ENCODE measurements at regions not wholly inside any gene's neighbourhood (a gene's known extent, or its start where the extent isn't known, plus 50 kb on each side); places are given as distances from the start of the nearest gene placed in this dataset.

GRCh38 chr19:30281906-30282305, 90.3 kb upstream of the ZNF536 start:
- TF ChIP-seq POLR2AphosphoS5 (IDR thresholded peaks at IDR 0.05; ENCODE audit: low read depth, low read length) (no peak), RAD21 (IDR thresholded peaks at IDR 0.05; ENCODE audit: low read depth) (no peak), POLR2A (IDR thresholded peaks at IDR 0.05; ENCODE audit: borderline replicate concordance, extremely low read depth, insufficient read depth, insufficient read length) (no peak), JUND (IDR thresholded peaks at IDR 0.05) (no peak), ZNF274 (IDR thresholded peaks at IDR 0.05; ENCODE audit: low read depth, low read length) (no peak), MAX (IDR thresholded peaks at IDR 0.05) (no peak), TCF7L2 (IDR thresholded peaks at IDR 0.05; ENCODE audit: borderline replicate concordance, extremely low read depth, insufficient read depth, insufficient read length) (no peak)
- TF ChIP-seq, protein P1, sequence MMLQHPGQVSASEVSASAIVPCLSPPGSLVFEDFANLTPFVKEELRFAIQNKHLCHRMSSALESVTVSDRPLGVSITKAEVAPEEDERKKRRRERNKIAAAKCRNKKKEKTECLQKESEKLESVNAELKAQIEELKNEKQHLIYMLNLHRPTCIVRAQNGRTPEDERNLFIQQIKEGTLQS (IDR thresholded peaks at IDR 0.05), result no peak
- RAD21 ChIA-PET (ENCODE audit: low non-redundant PET in 1 of 2, low total read pairs in 2 of 2, uncharacterized antibody in 2 of 2, unreplicated experiment in 2 of 2), result no interaction called here
- Histone ChIP-seq H3K79me2 (ENCODE audit: insufficient read depth, low read length) (no peaks in the 10 kb centered on the region), H3K27me3 (ENCODE audit: insufficient read depth, low read length) (peaks cover 52% of the 10 kb centered on the region), H3K27ac (ENCODE audit: low read depth, low read length) (no peak overlapping the region), H3K4me2 (ENCODE audit: low read length) (no peak overlapping the region), H3K4me3 (replicated peaks in 1 of 2; ENCODE audit: low read depth in 1 of 2, low read length in 2 of 2) (no peak overlapping the region), H3K4me1 (ENCODE audit: control insufficient read depth in 1 of 2, insufficient read depth in 2 of 2, low read length in 2 of 2) (no peaks in the 10 kb centered on the region), H4K20me1 (ENCODE audit: insufficient read depth) (no peaks in the 10 kb centered on the region), H3K36me3 (ENCODE audit: control insufficient read depth in 1 of 2, insufficient read depth in 2 of 2, low read length in 2 of 2) (no peaks in the 10 kb centered on the region), H3K9me3 (ENCODE audit: control insufficient read depth in 1 of 2, insufficient read depth in 1 of 2, low read depth in 1 of 2, low read length in 2 of 2) (no peaks in the 10 kb centered on the region), H3K9me2 (ENCODE audit: insufficient read depth) (no peaks in the 10 kb centered on the region), H3K9ac (ENCODE audit: low read length) (no peak overlapping the region), H2AFZ (ENCODE audit: low read depth, low read length, poor library complexity, severe bottlenecking) (no peak overlapping the region)
- ATAC-seq, result no peak
- CTCF ChIA-PET, result no interaction called here
- POLR2A ChIA-PET, result no interaction called here
- intact Hi-C loops (cut with micrococcal nuclease), result no loop called here
- BruUV-seq (replicated peaks), result no TSS peak
- no peak for DNase-seq (ENCODE audit: low read depth, low spot score)

- BruUV-seq (replicated peaks), result no TSS peak
- Histone ChIP-seq H3K36me3 (ENCODE audit: control insufficient read depth in 1 of 2, insufficient read depth in 2 of 2, low read length in 2 of 2) (no peaks in the 10 kb centered on the region), H3K4me1 (ENCODE audit: control insufficient read depth in 1 of 2, insufficient read depth in 2 of 2, low read length in 2 of 2) (no peaks in the 10 kb centered on the region), H3K4me3 (replicated peaks in 1 of 2; ENCODE audit: low read depth in 1 of 2, low read length in 2 of 2) (no peak overlapping the region), H3K27ac (ENCODE audit: low read depth, low read length) (no peak overlapping the region), H3K9me3 (ENCODE audit: control insufficient read depth in 1 of 2, insufficient read depth in 1 of 2, low read depth in 1 of 2, low read length in 2 of 2) (no peaks in the 10 kb centered on the region), H3K9me2 (ENCODE audit: insufficient read depth) (no peaks in the 10 kb centered on the region), H3K79me2 (ENCODE audit: insufficient read depth, low read length) (no peaks in the 10 kb centered on the region), H2AFZ (ENCODE audit: low read depth, low read length, poor library complexity, severe bottlenecking) (no peak overlapping the region), H3K4me2 (ENCODE audit: low read length) (no peak overlapping the region), H4K20me1 (ENCODE audit: insufficient read depth) (no peaks in the 10 kb centered on the region), H3K27me3 (ENCODE audit: insufficient read depth, low read length) (peaks cover 48% of the 10 kb centered on the region), H3K9ac (ENCODE audit: low read length) (no peak overlapping the region)
- DNase-seq (ENCODE audit: low read depth, low spot score), result no peak
- ChIA-PET RAD21 (ENCODE audit: low non-redundant PET in 1 of 2, low total read pairs in 2 of 2, uncharacterized antibody in 2 of 2, unreplicated experiment in 2 of 2) (no interaction called here), CTCF (no interaction called here), POLR2A (no interaction called here)
- ATAC-seq, result no peak
- intact Hi-C loops (cut with micrococcal nuclease), result no loop called here
- no peak for TF ChIP-seq CEBPB (IDR thresholded peaks at IDR 0.05; ENCODE audit: low read depth)
- TF ChIP-seq MAX (IDR thresholded peaks at IDR 0.05), result no peak
- no peak for TF ChIP-seq TCF7L2 (IDR thresholded peaks at IDR 0.05; ENCODE audit: borderline replicate concordance, extremely low read depth, insufficient read depth, insufficient read length)
- TF ChIP-seq, protein P2, sequence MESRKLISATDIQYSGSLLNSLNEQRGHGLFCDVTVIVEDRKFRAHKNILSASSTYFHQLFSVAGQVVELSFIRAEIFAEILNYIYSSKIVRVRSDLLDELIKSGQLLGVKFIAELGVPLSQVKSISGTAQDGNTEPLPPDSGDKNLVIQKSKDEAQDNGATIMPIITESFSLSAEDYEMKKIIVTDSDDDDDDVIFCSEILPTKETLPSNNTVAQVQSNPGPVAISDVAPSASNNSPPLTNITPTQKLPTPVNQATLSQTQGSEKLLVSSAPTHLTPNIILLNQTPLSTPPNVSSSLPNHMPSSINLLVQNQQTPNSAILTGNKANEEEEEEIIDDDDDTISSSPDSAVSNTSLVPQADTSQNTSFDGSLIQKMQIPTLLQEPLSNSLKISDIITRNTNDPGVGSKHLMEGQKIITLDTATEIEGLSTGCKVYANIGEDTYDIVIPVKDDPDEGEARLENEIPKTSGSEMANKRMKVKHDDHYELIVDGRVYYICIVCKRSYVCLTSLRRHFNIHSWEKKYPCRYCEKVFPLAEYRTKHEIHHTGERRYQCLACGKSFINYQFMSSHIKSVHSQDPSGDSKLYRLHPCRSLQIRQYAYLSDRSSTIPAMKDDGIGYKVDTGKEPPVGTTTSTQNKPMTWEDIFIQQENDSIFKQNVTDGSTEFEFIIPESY (IDR thresholded peaks at IDR 0.05; ENCODE audit: extremely low read depth, insufficient replicate concordance, low read length), result no peak
- TF ChIP-seq SRF (IDR thresholded peaks at IDR 0.05; ENCODE audit: low read depth), result no peak
- TF ChIP-seq EGR1 (IDR thresholded peaks at IDR 0.05; ENCODE audit: low read depth), result no peak
- TF ChIP-seq REST (IDR thresholded peaks at IDR 0.05; ENCODE audit: low read depth), result no peak
- TF ChIP-seq POLR2AphosphoS5 (IDR thresholded peaks at IDR 0.05; ENCODE audit: low read depth, low read length), result no peak
- TF ChIP-seq ZFX (IDR thresholded peaks at IDR 0.05), result no peak
- TF ChIP-seq YY1 (IDR thresholded peaks at IDR 0.05; ENCODE audit: extremely low read depth, insufficient replicate concordance, low read depth, low read length), result no peak
- TF ChIP-seq ELF1 (IDR thresholded peaks at IDR 0.05; ENCODE audit: borderline replicate concordance, low read depth), result no peak
These were observed 88.6 kb upstream of the ZNF536 start for GRCh38 chr19:30283556-30283955.
